ENCODE measurements at regions not wholly inside any gene's neighbourhood (a gene's known extent, or its start where the extent isn't known, plus 50 kb on each side); places are given as distances from the start of the nearest gene placed in this dataset.
"Not testable (repeated sequence)": the region's sequence is repeated elsewhere in the genome, so short reads cannot be mapped to it uniquely, and the experiment has no call there.

DNA sequence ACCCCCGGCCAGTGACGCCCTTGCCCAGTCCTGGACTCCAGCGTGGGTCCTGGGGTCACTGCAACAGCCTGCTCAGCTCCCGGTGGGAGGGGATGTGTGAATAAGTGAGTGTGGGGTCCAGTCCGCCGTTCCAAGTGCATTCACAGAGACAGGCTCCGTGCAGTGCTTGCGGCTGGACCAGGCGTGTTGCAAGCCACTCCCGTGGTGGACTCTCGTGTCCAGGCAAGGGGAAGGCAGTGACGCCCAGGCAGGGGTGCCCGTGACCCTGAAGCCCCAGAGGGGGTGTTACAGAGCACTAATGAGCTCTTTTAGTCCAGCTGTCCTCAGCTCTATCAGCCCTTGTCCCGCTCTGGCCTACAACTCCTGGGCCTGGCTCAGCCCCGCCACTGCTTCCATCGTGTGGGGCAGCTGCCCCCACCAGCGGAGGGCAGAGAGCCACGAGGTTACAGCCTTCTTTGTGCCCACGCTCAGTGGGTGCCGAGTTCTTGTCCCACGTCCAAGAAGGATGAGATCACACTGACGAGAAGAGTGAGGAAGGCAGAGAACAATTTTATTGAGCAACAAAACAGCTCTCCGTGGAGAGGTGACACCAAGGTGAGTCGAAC is 1807.5 kb downstream of the LRRC4C start:
- no peak for DNase-seq
- no peak overlapping the region for H3K27ac ChIP-seq (ENCODE audit: low read length)
- H3K4me2 ChIP-seq (ENCODE audit: low read depth, low read length) = no peak overlapping the region
- no peak overlapping the region for H3K4me3 ChIP-seq (ENCODE audit: low read length)
- TF ChIP-seq, protein P1, sequence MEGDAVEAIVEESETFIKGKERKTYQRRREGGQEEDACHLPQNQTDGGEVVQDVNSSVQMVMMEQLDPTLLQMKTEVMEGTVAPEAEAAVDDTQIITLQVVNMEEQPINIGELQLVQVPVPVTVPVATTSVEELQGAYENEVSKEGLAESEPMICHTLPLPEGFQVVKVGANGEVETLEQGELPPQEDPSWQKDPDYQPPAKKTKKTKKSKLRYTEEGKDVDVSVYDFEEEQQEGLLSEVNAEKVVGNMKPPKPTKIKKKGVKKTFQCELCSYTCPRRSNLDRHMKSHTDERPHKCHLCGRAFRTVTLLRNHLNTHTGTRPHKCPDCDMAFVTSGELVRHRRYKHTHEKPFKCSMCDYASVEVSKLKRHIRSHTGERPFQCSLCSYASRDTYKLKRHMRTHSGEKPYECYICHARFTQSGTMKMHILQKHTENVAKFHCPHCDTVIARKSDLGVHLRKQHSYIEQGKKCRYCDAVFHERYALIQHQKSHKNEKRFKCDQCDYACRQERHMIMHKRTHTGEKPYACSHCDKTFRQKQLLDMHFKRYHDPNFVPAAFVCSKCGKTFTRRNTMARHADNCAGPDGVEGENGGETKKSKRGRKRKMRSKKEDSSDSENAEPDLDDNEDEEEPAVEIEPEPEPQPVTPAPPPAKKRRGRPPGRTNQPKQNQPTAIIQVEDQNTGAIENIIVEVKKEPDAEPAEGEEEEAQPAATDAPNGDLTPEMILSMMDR (IDR thresholded peaks at IDR 0.05; ENCODE audit: low read length) = no peak
- TF ChIP-seq EZH2 (optimal IDR thresholded peaks at IDR 0.05; ENCODE audit: low read depth, low read length) = no peak
- no peak for TF ChIP-seq EZH2phosphoT487 (IDR thresholded peaks at IDR 0.05; ENCODE audit: low read length)
- no peaks in the 10 kb centered on the region for H3K27me3 ChIP-seq (replicated peaks; ENCODE audit: insufficient read depth, low read length)
- no peaks in the 10 kb centered on the region for H3K79me2 ChIP-seq (ENCODE audit: low read length)
- H3K9me2 ChIP-seq (replicated peaks; ENCODE audit: insufficient read depth, low read length) = no peaks in the 10 kb centered on the region
- no peaks in the 10 kb centered on the region for H3K4me1 ChIP-seq (ENCODE audit: low read length)
- no peaks in the 10 kb centered on the region for H4K20me1 ChIP-seq (ENCODE audit: insufficient read depth, low read length)
- no peak overlapping the region for H2AFZ ChIP-seq (ENCODE audit: low read length)
- no peak overlapping the region for H3K9ac ChIP-seq (ENCODE audit: low read length)
- H3K36me3 ChIP-seq (replicated peaks; ENCODE audit: insufficient read depth, low read length) = no peaks in the 10 kb centered on the region
- H3F3A ChIP-seq (ENCODE audit: insufficient read depth, low read length) = no peaks in the 10 kb centered on the region
- no peaks in the 10 kb centered on the region for H3K9me3 ChIP-seq (replicated peaks; ENCODE audit: insufficient read depth, low read length)

DNA sequence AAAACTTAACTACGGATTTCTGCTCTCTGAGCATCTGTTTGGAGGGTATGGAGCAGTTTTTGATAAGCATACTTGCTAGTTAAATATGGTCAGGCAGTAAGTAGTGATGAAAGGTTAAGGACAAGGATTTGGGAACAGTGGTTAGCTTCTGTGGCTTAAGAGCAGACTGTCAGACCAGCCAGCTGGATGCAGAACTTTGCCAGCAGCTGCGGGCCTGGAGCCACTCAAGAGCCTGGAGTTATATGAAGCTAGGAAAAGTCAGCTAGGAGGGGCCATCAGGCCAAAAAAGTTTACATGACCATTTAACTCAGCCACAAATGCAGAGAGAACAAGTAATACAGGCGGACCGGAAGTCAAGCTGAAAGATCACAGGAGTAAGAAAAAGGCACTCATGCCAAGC is 1817.7 kb downstream of the LRRC4C start:
- Histone ChIP-seq H3K27ac (ENCODE audit: low read length) (no peak overlapping the region), H3K9me2 (replicated peaks; ENCODE audit: insufficient read depth, low read length) (no peaks in the 10 kb centered on the region), H3K27me3 (replicated peaks; ENCODE audit: insufficient read depth, low read length) (no peaks in the 10 kb centered on the region), H3K4me2 (ENCODE audit: low read depth, low read length) (no peak overlapping the region), H3K9me3 (replicated peaks; ENCODE audit: insufficient read depth, low read length) (no peaks in the 10 kb centered on the region), H3K79me2 (ENCODE audit: low read length) (no peaks in the 10 kb centered on the region), H3F3A (ENCODE audit: insufficient read depth, low read length) (no peaks in the 10 kb centered on the region), H4K20me1 (ENCODE audit: insufficient read depth, low read length) (no peaks in the 10 kb centered on the region), H3K36me3 (replicated peaks; ENCODE audit: insufficient read depth, low read length) (no peaks in the 10 kb centered on the region), H3K4me3 (ENCODE audit: low read length) (no peak overlapping the region), H3K9ac (ENCODE audit: low read length) (no peak overlapping the region), H2AFZ (ENCODE audit: low read length) (no peak overlapping the region), H3K4me1 (ENCODE audit: low read length) (no peaks in the 10 kb centered on the region)
- TF ChIP-seq, protein P1 (IDR thresholded peaks at IDR 0.05; ENCODE audit: low read length) = no peak
- no peak for TF ChIP-seq EZH2 (optimal IDR thresholded peaks at IDR 0.05; ENCODE audit: low read depth, low read length)
- TF ChIP-seq EZH2phosphoT487 (IDR thresholded peaks at IDR 0.05; ENCODE audit: low read length) = no peak
- DNase-seq = no peak

DNA sequence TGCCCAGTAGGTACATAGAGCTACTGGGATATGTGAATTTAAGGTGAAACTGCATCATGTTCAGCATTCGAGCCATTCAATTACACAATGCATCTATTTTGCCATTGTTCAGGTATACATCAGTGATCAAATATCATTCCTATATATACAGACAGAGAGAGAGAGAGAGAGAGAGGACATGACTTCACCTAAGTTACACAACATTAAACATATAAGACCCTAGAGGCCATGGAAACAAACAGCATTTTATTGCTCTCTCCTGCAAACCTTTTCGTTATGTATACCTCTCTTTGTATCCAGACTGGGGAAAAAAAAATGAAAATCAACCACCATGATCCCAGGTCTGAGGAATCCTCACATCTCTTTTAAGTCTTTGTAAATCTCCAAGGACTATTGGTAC is 1829.1 kb downstream of the LRRC4C start:
- no peaks in the 10 kb centered on the region; the same call in 1 of the 2 replicates for H3K9me3 ChIP-seq (replicated peaks; ENCODE audit: insufficient read depth, low read length)
- H3K4me3 ChIP-seq (ENCODE audit: low read length) = no peak overlapping the region
- no peak for DNase-seq
- TF ChIP-seq EZH2 (optimal IDR thresholded peaks at IDR 0.05; ENCODE audit: low read depth, low read length) = no peak
- TF ChIP-seq EZH2phosphoT487 (IDR thresholded peaks at IDR 0.05; ENCODE audit: low read length) = no peak
- no peak overlapping the region for H2AFZ ChIP-seq (ENCODE audit: low read length)
- H3K4me1 ChIP-seq (ENCODE audit: low read length) = no peaks in the 10 kb centered on the region
- no peaks in the 10 kb centered on the region for H3K36me3 ChIP-seq (replicated peaks; ENCODE audit: insufficient read depth, low read length)
- H3K79me2 ChIP-seq (ENCODE audit: low read length) = no peaks in the 10 kb centered on the region
- no peak overlapping the region for H3K27ac ChIP-seq (ENCODE audit: low read length)
- no peak overlapping the region for H3K9ac ChIP-seq (ENCODE audit: low read length)
- no peaks in the 10 kb centered on the region for H3K27me3 ChIP-seq (replicated peaks; ENCODE audit: insufficient read depth, low read length)
- no peaks in the 10 kb centered on the region for H3F3A ChIP-seq (ENCODE audit: insufficient read depth, low read length)
- no peaks in the 10 kb centered on the region for H4K20me1 ChIP-seq (ENCODE audit: insufficient read depth, low read length)
- no peak overlapping the region for H3K4me2 ChIP-seq (ENCODE audit: low read depth, low read length)
- no peaks in the 10 kb centered on the region for H3K9me2 ChIP-seq (replicated peaks; ENCODE audit: insufficient read depth, low read length)

DNA sequence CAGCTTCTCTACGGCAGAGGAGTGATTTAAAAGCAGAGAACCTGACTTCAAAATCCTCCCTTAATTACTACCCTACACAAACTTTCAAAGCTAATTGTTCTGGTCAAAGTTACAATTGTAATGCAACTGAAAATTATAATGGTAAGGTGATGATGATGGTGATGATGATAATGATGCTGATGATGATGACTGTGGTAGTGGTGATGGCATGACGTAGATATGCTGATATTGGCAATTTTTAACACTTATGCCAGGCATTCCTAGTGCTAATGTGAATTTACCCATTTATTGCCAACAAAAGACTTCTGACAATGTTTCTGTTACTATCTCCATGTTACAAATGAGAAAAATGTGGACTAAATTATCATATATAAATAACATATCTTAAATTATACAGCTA is 1831.1 kb downstream of the LRRC4C start:
- Histone ChIP-seq H3K4me1 (ENCODE audit: low read length) (no peaks in the 10 kb centered on the region), H3F3A (ENCODE audit: insufficient read depth, low read length) (no peaks in the 10 kb centered on the region), H2AFZ (ENCODE audit: low read length) (no peak overlapping the region), H3K79me2 (ENCODE audit: low read length) (no peaks in the 10 kb centered on the region), H3K9me3 (replicated peaks; ENCODE audit: insufficient read depth, low read length) (no peaks in the 10 kb centered on the region; the same call in 1 of the 2 replicates), H3K9me2 (replicated peaks; ENCODE audit: insufficient read depth, low read length) (no peaks in the 10 kb centered on the region), H3K27me3 (replicated peaks; ENCODE audit: insufficient read depth, low read length) (no peaks in the 10 kb centered on the region), H3K4me2 (ENCODE audit: low read depth, low read length) (no peak overlapping the region), H3K4me3 (ENCODE audit: low read length) (no peak overlapping the region), H4K20me1 (ENCODE audit: insufficient read depth, low read length) (no peaks in the 10 kb centered on the region), H3K27ac (ENCODE audit: low read length) (no peak overlapping the region), H3K36me3 (replicated peaks; ENCODE audit: insufficient read depth, low read length) (no peaks in the 10 kb centered on the region), H3K9ac (ENCODE audit: low read length) (no peak overlapping the region)
- no peak for DNase-seq
- no peak for TF ChIP-seq EZH2phosphoT487 (IDR thresholded peaks at IDR 0.05; ENCODE audit: low read length)
- no peak for TF ChIP-seq EZH2 (optimal IDR thresholded peaks at IDR 0.05; ENCODE audit: low read depth, low read length)
- TF ChIP-seq, protein P1 (IDR thresholded peaks at IDR 0.05; ENCODE audit: low read length) = no peak

DNA sequence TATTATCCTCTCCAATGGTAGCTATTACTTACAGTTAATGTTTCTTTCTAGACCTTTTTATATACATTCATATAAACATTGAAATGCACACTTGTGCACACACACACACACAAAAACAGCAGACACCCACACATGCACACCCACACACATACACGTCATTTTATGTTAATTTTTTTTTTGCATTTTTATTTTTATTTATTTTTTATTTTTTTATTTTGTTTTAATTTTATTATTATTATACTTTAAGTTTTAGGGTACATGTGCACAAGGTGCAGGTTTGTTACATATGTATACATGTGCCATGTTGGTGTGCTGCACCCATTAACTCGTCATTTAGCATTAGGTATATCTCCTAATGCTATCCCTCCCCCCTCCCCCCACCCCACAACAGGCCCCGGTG is 1839.1 kb downstream of the LRRC4C start:
- not testable (repeated sequence) for H3K36me3 ChIP-seq (replicated peaks; ENCODE audit: insufficient read depth, low read length); H3K9me2 ChIP-seq (replicated peaks; ENCODE audit: insufficient read depth, low read length)

More for the DNA sequence above, 1839.1 kb downstream of the LRRC4C start:
- not testable (repeated sequence) for H3K4me3 ChIP-seq (ENCODE audit: low read length); H2AFZ ChIP-seq (ENCODE audit: low read length); H3K27ac ChIP-seq (ENCODE audit: low read length); H3K79me2 ChIP-seq (ENCODE audit: low read length); DNase-seq; H3K9me3 ChIP-seq (replicated peaks; ENCODE audit: insufficient read depth, low read length); H3F3A ChIP-seq (ENCODE audit: insufficient read depth, low read length); H4K20me1 ChIP-seq (ENCODE audit: insufficient read depth, low read length); H3K4me2 ChIP-seq (ENCODE audit: low read depth, low read length); H3K9ac ChIP-seq (ENCODE audit: low read length); H3K4me1 ChIP-seq (ENCODE audit: low read length); H3K27me3 ChIP-seq (replicated peaks; ENCODE audit: insufficient read depth, low read length)
